KBM-7 (cell line): ENCODE measurements at regions not wholly inside any gene's neighbourhood (a gene's known extent, or its start where the extent isn't known, plus 50 kb on each side); places are given as distances from the start of the nearest gene placed in this dataset.

Source experiments
- DNase-seq: peaks from one replicate; pipeline ENCODE4 v3.0.0-alpha.2; 2015
- in situ Hi-C: fragments of 300-500 bp; cut with MboI; formaldehyde crosslinking; loops from 2 replicates; pipeline ENCODE4 v1.14.3; 2020; ENCODE audit warnings: low sequenced_read_pairs, low pct_unique_long_range_greater_than_20kb, mixed read lengths

GRCh38 chr18:77763530-77764145 lies 514.0 kb downstream of the GALR1 start:
- in situ Hi-C loops: no loop called here
- DNase-seq: no peak

GRCh38 chr18:77765468-77765867 lies 515.8 kb downstream of the GALR1 start:
- DNase-seq: peak; percentile 48
- in situ Hi-C loops: no loop called here

- in situ Hi-C loops: no loop called here
- DNase-seq: no peak
These were observed 516.8 kb downstream of the GALR1 start for GRCh38 chr18:77766421-77766820.

- DNase-seq: no peak
- in situ Hi-C loops: no loop called here
These were observed 522.5 kb downstream of the GALR1 start for GRCh38 chr18:77772177-77772576.

GRCh38 chr18:77776104-77776503 lies 526.5 kb downstream of the GALR1 start:
- in situ Hi-C loops: no loop called here
- no peak for DNase-seq

- in situ Hi-C loops: no loop called here
These were observed 527.5 kb downstream of the GALR1 start for GRCh38 chr18:77777163-77777562.

GRCh38 chr18:77784759-77785379 lies 535.2 kb downstream of the GALR1 start:
- no peak for DNase-seq
- in situ Hi-C loops: no loop called here

More at GRCh38 chr18:77777163-77777562, 527.5 kb downstream of the GALR1 start:
- DNase-seq: no peak

GRCh38 chr18:77785415-77785975 lies 535.8 kb downstream of the GALR1 start:
- DNase-seq: no peak
- in situ Hi-C loops: no loop called here

- in situ Hi-C loops: no loop called here
- no peak for DNase-seq
These were observed 553.4 kb downstream of the GALR1 start for GRCh38 chr18:77803024-77803423.

- in situ Hi-C loops: no loop called here
- DNase-seq: no peak
These were observed 554.7 kb downstream of the GALR1 start for GRCh38 chr18:77804382-77804781.

- in situ Hi-C loops: no loop called here
These were observed 558.0 kb downstream of the GALR1 start for GRCh38 chr18:77807650-77808049.

GRCh38 chr18:77811503-77811902 lies 561.9 kb downstream of the GALR1 start:
- in situ Hi-C loops: no loop called here
- DNase-seq: no peak

More at GRCh38 chr18:77807650-77808049, 558.0 kb downstream of the GALR1 start:
- DNase-seq: no peak

GRCh38 chr18:77815666-77816338 lies 566.2 kb downstream of the GALR1 start:
- DNase-seq: no peak

GRCh38 chr18:77818328-77818727 lies 568.7 kb downstream of the GALR1 start:
- in situ Hi-C loops: no loop called here

More at GRCh38 chr18:77815666-77816338, 566.2 kb downstream of the GALR1 start:
- in situ Hi-C loops: no loop called here

GRCh38 chr18:77820472-77820871 lies 570.8 kb downstream of the GALR1 start:
- no peak for DNase-seq
- in situ Hi-C loops: no loop called here

More at GRCh38 chr18:77818328-77818727, 568.7 kb downstream of the GALR1 start:
- no peak for DNase-seq

- in situ Hi-C loops: no loop called here
- no peak for DNase-seq
These were observed 572.2 kb downstream of the GALR1 start for GRCh38 chr18:77821892-77822291.

GRCh38 chr18:77822632-77823031 lies 573.0 kb downstream of the GALR1 start:
- DNase-seq: no peak
- in situ Hi-C loops: no loop called here

GRCh38 chr18:77833807-77834206 lies 584.2 kb downstream of the GALR1 start:
- DNase-seq: no peak
- in situ Hi-C loops: no loop called here

GRCh38 chr18:77851802-77852201 lies 602.2 kb downstream of the GALR1 start:
- in situ Hi-C loops: no loop called here
- no peak for DNase-seq

- DNase-seq: no peak
- in situ Hi-C loops: no loop called here
These were observed 604.2 kb downstream of the GALR1 start for GRCh38 chr18:77853859-77854258.
